ENCODE measurements at regions not wholly inside any gene's neighbourhood (a gene's known extent, or its start where the extent isn't known, plus 50 kb on each side); places are given as distances from the start of the nearest gene placed in this dataset.

DNA sequence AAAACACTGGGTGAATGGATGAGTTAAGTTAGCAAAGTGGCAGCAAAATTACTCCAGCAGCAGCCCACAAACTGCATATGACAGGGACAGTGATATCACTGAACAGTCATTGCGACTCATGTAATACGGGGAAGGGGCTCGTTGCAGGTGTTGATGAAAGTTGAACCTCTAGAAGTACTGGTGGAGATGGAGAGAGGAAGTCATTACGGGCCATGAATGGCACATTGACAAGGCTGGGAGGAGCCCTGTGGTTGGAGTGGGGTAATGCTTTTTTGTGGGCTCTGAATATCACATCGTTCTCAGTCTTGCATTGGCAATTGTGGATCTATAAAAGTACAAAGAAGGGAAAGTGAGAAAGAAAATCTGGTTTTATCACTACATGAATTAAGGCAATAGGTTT lies 278.1 kb downstream of the ZPLD1 start:
- no peaks in the 10 kb centered on the region for H3K9me3 ChIP-seq (ENCODE audit: insufficient read depth in 2 of 2, low read depth in 1 of 2, low read length in 1 of 2)
- H3K27me3 ChIP-seq (replicated peaks in 1 of 4; ENCODE audit: control insufficient read depth in 3 of 4, extremely low read depth in 1 of 4, insufficient read depth in 3 of 4, low read length in 3 of 4) = no peaks in the 10 kb centered on the region
- no peak overlapping the region for H3K4ac ChIP-seq (replicated peaks; ENCODE audit: insufficient read length, low read depth, low read length)
- no peak overlapping the region for H3K18ac ChIP-seq (ENCODE audit: extremely low read depth, low read length)
- ChIA-PET CTCF (ENCODE audit: partially characterized antibody) (interaction anchor here (0.8 kb wide), 1 partner anchor 39 kb away, joined by 3 read pairs; no protein-coding TSS in a partner anchor), POLR2A (ENCODE audit: partially characterized antibody) (interaction anchor here (0.6 kb wide), 1 partner anchor 484 kb away, joined by 3 read pairs; no protein-coding TSS in a partner anchor)
- no peak for FAIRE-seq
- H2AK5ac ChIP-seq (ENCODE audit: low read depth, low read length) = no peak overlapping the region
- H4K20me1 ChIP-seq (replicated peaks in 1 of 2; ENCODE audit: control insufficient read depth in 1 of 2, insufficient read depth in 2 of 2, low read length in 2 of 2) = no peaks in the 10 kb centered on the region
- no peak overlapping the region for H3K9ac ChIP-seq (replicated peaks in 1 of 4; ENCODE audit: extremely low read depth in 1 of 4, low read depth in 3 of 4, low read length in 3 of 4)
- H3K4me1 ChIP-seq (replicated peaks in 1 of 4; ENCODE audit: control insufficient read depth in 3 of 4, insufficient read depth in 4 of 4, low read length in 3 of 4) = no peaks in the 10 kb centered on the region
- H3K27ac ChIP-seq (ENCODE audit: low read depth, low read length) = no peak overlapping the region
- H2BK12ac ChIP-seq (ENCODE audit: low read depth, low read length) = no peak overlapping the region
- WGBS, 2 experiments (ENCODE audit: extremely low coverage in 1 of 2, insufficient coverage in 1 of 2, insufficient read length in 1 of 2, insufficient replicate concordance in 2 of 2, low coverage in 1 of 2, low lambda C conversion rate in 2 of 2, missing lambda C conversion rate in 1 of 2) = 93% methylated on average over 5 of the region's 5 CpGs; no CpG with 5 or more reads in 1 of the 2 experiments
- no peak overlapping the region for H3K56ac ChIP-seq (replicated peaks; ENCODE audit: insufficient read length, low read depth, low read length)
- H2BK20ac ChIP-seq (ENCODE audit: low read length) = no peak overlapping the region
- no peaks in the 10 kb centered on the region for H3K79me2 ChIP-seq (ENCODE audit: control insufficient read depth in 1 of 2, insufficient read depth in 2 of 2, low read length in 2 of 2)
- H3K4me3 ChIP-seq (ENCODE audit: extremely low read depth in 1 of 4, insufficient read depth in 2 of 4, low read depth in 3 of 4, low read length in 4 of 4) = no peak overlapping the region
- H3K4me2 ChIP-seq (ENCODE audit: insufficient read depth in 1 of 2, low read depth in 2 of 2, low read length in 2 of 2) = no peak overlapping the region
- no peak overlapping the region for H2BK15ac ChIP-seq (ENCODE audit: low read length)
- H3K23me2 ChIP-seq (ENCODE audit: low read depth, low read length) = no peaks in the 10 kb centered on the region
- H2AFZ ChIP-seq (ENCODE audit: low read length) = no peak overlapping the region
- H4K91ac ChIP-seq (replicated peaks; ENCODE audit: insufficient read length, low read length) = no peak overlapping the region
- H2BK5ac ChIP-seq (ENCODE audit: low read depth, low read length) = no peak overlapping the region
- H4K8ac ChIP-seq (ENCODE audit: extremely low read depth, insufficient read depth, low read length) = no peak overlapping the region
- H3K79me1 ChIP-seq (ENCODE audit: low read depth, low read length) = no peaks in the 10 kb centered on the region
- no peak overlapping the region for H4K5ac ChIP-seq (ENCODE audit: insufficient read length, low read depth, low read length)
- H3K36me3 ChIP-seq (ENCODE audit: control insufficient read depth in 2 of 4, insufficient read depth in 4 of 4, low read length in 3 of 4) = no peaks in the 10 kb centered on the region
- no peak overlapping the region for H3K14ac ChIP-seq (ENCODE audit: insufficient read length)
- no peak for DNase-seq (ENCODE audit: low read depth in 1 of 2, low spot score in 2 of 2)
- H2BK120ac ChIP-seq (replicated peaks; ENCODE audit: low read depth, low read length) = no peak overlapping the region
- no peak overlapping the region for H3K23ac ChIP-seq (ENCODE audit: insufficient read length)
- TF ChIP-seq, protein P1, sequence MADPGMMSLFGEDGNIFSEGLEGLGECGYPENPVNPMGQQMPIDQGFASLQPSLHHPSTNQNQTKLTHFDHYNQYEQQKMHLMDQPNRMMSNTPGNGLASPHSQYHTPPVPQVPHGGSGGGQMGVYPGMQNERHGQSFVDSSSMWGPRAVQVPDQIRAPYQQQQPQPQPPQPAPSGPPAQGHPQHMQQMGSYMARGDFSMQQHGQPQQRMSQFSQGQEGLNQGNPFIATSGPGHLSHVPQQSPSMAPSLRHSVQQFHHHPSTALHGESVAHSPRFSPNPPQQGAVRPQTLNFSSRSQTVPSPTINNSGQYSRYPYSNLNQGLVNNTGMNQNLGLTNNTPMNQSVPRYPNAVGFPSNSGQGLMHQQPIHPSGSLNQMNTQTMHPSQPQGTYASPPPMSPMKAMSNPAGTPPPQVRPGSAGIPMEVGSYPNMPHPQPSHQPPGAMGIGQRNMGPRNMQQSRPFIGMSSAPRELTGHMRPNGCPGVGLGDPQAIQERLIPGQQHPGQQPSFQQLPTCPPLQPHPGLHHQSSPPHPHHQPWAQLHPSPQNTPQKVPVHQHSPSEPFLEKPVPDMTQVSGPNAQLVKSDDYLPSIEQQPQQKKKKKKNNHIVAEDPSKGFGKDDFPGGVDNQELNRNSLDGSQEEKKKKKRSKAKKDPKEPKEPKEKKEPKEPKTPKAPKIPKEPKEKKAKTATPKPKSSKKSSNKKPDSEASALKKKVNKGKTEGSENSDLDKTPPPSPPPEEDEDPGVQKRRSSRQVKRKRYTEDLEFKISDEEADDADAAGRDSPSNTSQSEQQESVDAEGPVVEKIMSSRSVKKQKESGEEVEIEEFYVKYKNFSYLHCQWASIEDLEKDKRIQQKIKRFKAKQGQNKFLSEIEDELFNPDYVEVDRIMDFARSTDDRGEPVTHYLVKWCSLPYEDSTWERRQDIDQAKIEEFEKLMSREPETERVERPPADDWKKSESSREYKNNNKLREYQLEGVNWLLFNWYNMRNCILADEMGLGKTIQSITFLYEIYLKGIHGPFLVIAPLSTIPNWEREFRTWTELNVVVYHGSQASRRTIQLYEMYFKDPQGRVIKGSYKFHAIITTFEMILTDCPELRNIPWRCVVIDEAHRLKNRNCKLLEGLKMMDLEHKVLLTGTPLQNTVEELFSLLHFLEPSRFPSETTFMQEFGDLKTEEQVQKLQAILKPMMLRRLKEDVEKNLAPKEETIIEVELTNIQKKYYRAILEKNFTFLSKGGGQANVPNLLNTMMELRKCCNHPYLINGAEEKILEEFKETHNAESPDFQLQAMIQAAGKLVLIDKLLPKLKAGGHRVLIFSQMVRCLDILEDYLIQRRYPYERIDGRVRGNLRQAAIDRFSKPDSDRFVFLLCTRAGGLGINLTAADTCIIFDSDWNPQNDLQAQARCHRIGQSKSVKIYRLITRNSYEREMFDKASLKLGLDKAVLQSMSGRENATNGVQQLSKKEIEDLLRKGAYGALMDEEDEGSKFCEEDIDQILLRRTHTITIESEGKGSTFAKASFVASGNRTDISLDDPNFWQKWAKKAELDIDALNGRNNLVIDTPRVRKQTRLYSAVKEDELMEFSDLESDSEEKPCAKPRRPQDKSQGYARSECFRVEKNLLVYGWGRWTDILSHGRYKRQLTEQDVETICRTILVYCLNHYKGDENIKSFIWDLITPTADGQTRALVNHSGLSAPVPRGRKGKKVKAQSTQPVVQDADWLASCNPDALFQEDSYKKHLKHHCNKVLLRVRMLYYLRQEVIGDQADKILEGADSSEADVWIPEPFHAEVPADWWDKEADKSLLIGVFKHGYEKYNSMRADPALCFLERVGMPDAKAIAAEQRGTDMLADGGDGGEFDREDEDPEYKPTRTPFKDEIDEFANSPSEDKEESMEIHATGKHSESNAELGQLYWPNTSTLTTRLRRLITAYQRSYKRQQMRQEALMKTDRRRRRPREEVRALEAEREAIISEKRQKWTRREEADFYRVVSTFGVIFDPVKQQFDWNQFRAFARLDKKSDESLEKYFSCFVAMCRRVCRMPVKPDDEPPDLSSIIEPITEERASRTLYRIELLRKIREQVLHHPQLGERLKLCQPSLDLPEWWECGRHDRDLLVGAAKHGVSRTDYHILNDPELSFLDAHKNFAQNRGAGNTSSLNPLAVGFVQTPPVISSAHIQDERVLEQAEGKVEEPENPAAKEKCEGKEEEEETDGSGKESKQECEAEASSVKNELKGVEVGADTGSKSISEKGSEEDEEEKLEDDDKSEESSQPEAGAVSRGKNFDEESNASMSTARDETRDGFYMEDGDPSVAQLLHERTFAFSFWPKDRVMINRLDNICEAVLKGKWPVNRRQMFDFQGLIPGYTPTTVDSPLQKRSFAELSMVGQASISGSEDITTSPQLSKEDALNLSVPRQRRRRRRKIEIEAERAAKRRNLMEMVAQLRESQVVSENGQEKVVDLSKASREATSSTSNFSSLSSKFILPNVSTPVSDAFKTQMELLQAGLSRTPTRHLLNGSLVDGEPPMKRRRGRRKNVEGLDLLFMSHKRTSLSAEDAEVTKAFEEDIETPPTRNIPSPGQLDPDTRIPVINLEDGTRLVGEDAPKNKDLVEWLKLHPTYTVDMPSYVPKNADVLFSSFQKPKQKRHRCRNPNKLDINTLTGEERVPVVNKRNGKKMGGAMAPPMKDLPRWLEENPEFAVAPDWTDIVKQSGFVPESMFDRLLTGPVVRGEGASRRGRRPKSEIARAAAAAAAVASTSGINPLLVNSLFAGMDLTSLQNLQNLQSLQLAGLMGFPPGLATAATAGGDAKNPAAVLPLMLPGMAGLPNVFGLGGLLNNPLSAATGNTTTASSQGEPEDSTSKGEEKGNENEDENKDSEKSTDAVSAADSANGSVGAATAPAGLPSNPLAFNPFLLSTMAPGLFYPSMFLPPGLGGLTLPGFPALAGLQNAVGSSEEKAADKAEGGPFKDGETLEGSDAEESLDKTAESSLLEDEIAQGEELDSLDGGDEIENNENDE (IDR thresholded peaks at IDR 0.05; ENCODE audit: insufficient replicate concordance, low read length) = no peak
